PC-9 (cell line): ENCODE measurements at regions not wholly inside any gene's neighbourhood (a gene's known extent, or its start where the extent isn't known, plus 50 kb on each side); places are given as distances from the start of the nearest gene placed in this dataset.

Experiments
- BruUV-seq: library from RNA; stranded (reverse); fragments of 400-500 nt; replicated peaks from 2 replicates; lab custom pipeline; 2021; lab: Mats Ljungman, UMichigan
- CTCF ChIA-PET: fragments of 300-600 bp; sonication (Branson Sonifier 250); formaldehyde crosslinking; loops from one replicate; lab custom pipeline; 2022; ENCODE audit warnings: antibody characterized with exemption; lab: Charles Lee
- POLR2A ChIA-PET: fragments of 300-600 bp; sonication (Branson Sonifier 250); formaldehyde crosslinking; loops from one replicate; lab custom pipeline; 2022; ENCODE audit warnings: antibody characterized with exemption; ENCODE audit not compliant: unreplicated experiment; lab: Charles Lee
- DNase-seq, 2 experiments: peaks; one replicate each; pipeline versions ENCODE4 v3.0.0 to v3.0.0-alpha.2; 2015 to 2022; ENCODE audit warnings: mixed read lengths in 1 of 2
- H2AFZ ChIP-seq: fragments of 200-600 bp; sonication (generic); 2 replicates; pipeline ENCODE4 v1.8.1; 2017; ENCODE audit warnings: antibody characterized with exemption
- H3F3A ChIP-seq: fragments of 200-600 bp; sonication (generic); 2 replicates; pipeline ENCODE4 v1.8.1; 2017; ENCODE audit warnings: antibody characterized with exemption, mild to moderate bottlenecking, low read depth; ENCODE audit not compliant: insufficient read depth
- H3K27ac ChIP-seq: fragments of 200-600 bp; sonication (generic); 2 replicates; pipeline ENCODE4 v1.6.1; 2016; ENCODE audit warnings: mixed run types
- H3K27me3 ChIP-seq: fragments of 200-600 bp; sonication (generic); 2 replicates; pipeline ENCODE4 v1.6.1; 2016; ENCODE audit warnings: low read depth, mixed run types; ENCODE audit not compliant: insufficient read depth
- H3K36me3 ChIP-seq: fragments of 200-600 bp; sonication (generic); 2 replicates; pipeline ENCODE4 v1.6.1; 2016; ENCODE audit warnings: low read depth, mixed run types
- H3K4me1 ChIP-seq: fragments of 200-600 bp; sonication (generic); replicated peaks from 2 replicates; pipeline ENCODE4 v1.6.1; 2016; ENCODE audit warnings: mixed run types; ENCODE audit not compliant: insufficient read depth
- H3K4me2 ChIP-seq: fragments of 200-600 bp; sonication (generic); 2 replicates; pipeline ENCODE4 v1.6.1; 2017; ENCODE audit warnings: mixed run types
- H3K4me3 ChIP-seq: fragments of 200-600 bp; sonication (generic); 2 replicates; pipeline ENCODE4 v1.6.1; 2016; ENCODE audit warnings: mixed run types
- H3K79me2 ChIP-seq: fragments of 200-600 bp; sonication (generic); 2 replicates; pipeline ENCODE4 v1.6.1; 2017; ENCODE audit warnings: low read depth, mixed run types
- H3K9me2 ChIP-seq: fragments of 200-600 bp; sonication (generic); 2 replicates; pipeline ENCODE4 v1.8.1; 2017; ENCODE audit warnings: mild to moderate bottlenecking; ENCODE audit not compliant: insufficient read depth
- H3K9me3 ChIP-seq: fragments of 200-600 bp; sonication (generic); 2 replicates; pipeline ENCODE4 v1.8.1; 2016; ENCODE audit warnings: low read depth; ENCODE audit not compliant: insufficient read depth
- H4K20me1 ChIP-seq: fragments of 200-600 bp; sonication (generic); 2 replicates; pipeline ENCODE4 v1.8.1; 2017; ENCODE audit not compliant: insufficient read depth
- EZH2 ChIP-seq: fragments of 200-600 bp; sonication (generic); IDR thresholded peaks from 2 replicates; pipeline ENCODE4 v1.8.0; 2017; ENCODE audit warnings: antibody characterized with exemption, low read depth
- intact Hi-C: fragments of 100-400 bp; cut with micrococcal nuclease; formaldehyde crosslinking; loops from one replicate; pipeline ENCODE4 v1.10.0; 2022; ENCODE audit not compliant: unreplicated experiment
- TF ChIP-seq, protein P1 (sequence below): fragments of 200-600 bp; sonication (generic); conservative IDR thresholded peaks from 2 replicates; pipeline ENCODE4 v1.6.1; 2017; ENCODE audit warnings: mixed run types, antibody characterized with exemption, mild to moderate bottlenecking, moderate library complexity

DNA sequence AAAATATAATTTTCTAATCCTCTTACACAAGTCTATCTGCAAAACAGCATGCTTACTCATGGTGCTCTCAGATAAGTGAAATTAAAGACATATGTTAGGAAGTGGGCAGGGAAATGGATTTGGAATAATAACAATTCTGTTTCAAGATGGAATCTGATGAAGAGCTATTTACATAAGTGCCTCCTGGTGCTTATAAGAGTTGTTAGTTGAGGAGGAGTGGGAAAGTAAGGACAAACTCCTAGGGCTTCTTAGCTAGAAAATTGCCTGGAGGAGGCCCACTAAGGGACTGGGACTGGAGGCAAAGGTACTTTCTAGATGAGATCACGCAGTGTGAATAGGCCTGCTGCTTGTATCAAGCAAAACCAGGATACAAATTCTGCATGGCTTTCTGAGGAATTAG, 939.8 kb downstream of the GLUD2 start:
- Histone ChIP-seq H3K27me3 (no peaks in the 10 kb centered on the region), H3K27ac (no peak overlapping the region), H3K9me2 (no peaks in the 10 kb centered on the region), H3K4me2 (no peak overlapping the region), H2AFZ (no peak overlapping the region), H3K9me3 (peaks cover 4% of the 10 kb centered on the region; the same call in 1 of the 2 replicates), H4K20me1 (no peaks in the 10 kb centered on the region), H3K36me3 (no peaks in the 10 kb centered on the region), H3K4me3 (no peak overlapping the region), H3F3A (no peaks in the 10 kb centered on the region), H3K4me1 (no peaks in the 10 kb centered on the region), H3K79me2 (no peaks in the 10 kb centered on the region)
- CTCF ChIA-PET, result no interaction called here
- intact Hi-C loops, result no loop called here
- POLR2A ChIA-PET, result no interaction called here
- no TSS peak for BruUV-seq
- TF ChIP-seq, protein P1, sequence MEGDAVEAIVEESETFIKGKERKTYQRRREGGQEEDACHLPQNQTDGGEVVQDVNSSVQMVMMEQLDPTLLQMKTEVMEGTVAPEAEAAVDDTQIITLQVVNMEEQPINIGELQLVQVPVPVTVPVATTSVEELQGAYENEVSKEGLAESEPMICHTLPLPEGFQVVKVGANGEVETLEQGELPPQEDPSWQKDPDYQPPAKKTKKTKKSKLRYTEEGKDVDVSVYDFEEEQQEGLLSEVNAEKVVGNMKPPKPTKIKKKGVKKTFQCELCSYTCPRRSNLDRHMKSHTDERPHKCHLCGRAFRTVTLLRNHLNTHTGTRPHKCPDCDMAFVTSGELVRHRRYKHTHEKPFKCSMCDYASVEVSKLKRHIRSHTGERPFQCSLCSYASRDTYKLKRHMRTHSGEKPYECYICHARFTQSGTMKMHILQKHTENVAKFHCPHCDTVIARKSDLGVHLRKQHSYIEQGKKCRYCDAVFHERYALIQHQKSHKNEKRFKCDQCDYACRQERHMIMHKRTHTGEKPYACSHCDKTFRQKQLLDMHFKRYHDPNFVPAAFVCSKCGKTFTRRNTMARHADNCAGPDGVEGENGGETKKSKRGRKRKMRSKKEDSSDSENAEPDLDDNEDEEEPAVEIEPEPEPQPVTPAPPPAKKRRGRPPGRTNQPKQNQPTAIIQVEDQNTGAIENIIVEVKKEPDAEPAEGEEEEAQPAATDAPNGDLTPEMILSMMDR, result no peak
- no peak for TF ChIP-seq EZH2
- no peak for DNase-seq

DNA sequence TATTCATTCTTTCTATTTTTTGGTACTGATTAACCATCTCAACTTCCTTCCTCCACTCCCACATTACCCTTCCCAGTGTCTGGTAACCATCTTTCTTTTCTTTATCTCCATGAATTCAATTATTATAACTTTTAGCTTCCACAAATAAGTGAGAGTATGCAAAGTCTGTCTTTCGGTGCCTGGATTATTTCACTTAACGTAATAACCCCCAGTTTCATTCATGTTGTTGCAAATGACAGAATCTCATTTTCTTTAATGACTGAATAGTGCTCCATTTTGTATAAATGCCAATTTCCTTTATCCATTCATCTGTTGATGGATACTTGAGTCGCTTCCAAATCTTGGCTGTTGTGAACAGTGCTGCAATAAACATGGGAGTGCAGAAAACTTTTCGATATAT, 940.4 kb downstream of the GLUD2 start:
- DNase-seq, result no peak
- POLR2A ChIA-PET, result no interaction called here
- Histone ChIP-seq H3K27me3 (no peaks in the 10 kb centered on the region), H3K4me3 (no peak overlapping the region), H3K9me3 (peaks cover 4% of the 10 kb centered on the region; the same call in 1 of the 2 replicates), H3K79me2 (no peaks in the 10 kb centered on the region), H3K4me2 (no peak overlapping the region), H2AFZ (no peak overlapping the region), H3F3A (no peaks in the 10 kb centered on the region), H3K27ac (no peak overlapping the region), H3K4me1 (no peaks in the 10 kb centered on the region), H3K36me3 (no peaks in the 10 kb centered on the region), H4K20me1 (no peaks in the 10 kb centered on the region), H3K9me2 (no peaks in the 10 kb centered on the region)
- TF ChIP-seq, protein P1, result no peak
- no peak for TF ChIP-seq EZH2
- CTCF ChIA-PET, result no interaction called here
- intact Hi-C loops, result no loop called here
- BruUV-seq, result no TSS peak

DNA sequence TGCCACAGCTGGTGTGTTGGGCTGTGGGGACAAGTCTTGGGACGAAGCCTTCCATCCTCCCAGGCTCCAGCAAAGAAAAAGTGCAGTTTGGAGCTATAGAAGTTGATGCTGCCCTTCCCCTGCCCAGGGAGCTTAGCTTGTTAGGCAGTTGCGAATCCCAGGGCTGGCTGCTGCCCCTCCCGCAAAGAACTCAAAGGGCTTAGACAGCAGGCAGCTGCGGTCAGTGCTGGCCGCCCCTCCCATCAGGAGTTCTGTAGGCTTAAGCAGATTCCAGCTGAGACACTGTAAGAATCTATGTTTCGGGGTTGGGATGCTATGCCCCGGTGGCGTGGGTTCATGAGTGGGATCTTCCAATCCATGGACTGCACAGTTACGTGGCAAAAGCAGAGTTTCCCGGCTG, 956.7 kb downstream of the GLUD2 start:
- no peak for TF ChIP-seq EZH2
- TF ChIP-seq, protein P1, result no peak
- H3K9me3 ChIP-seq, result no peaks in the 10 kb centered on the region
- H4K20me1 ChIP-seq, result no peaks in the 10 kb centered on the region
- no peaks in the 10 kb centered on the region for H3K36me3 ChIP-seq
- no peak overlapping the region for H3K4me3 ChIP-seq
- no peaks in the 10 kb centered on the region for H3K79me2 ChIP-seq
- DNase-seq, result no peak
- H3K27ac ChIP-seq, result no peak overlapping the region
- CTCF ChIA-PET, result no interaction called here
- no peaks in the 10 kb centered on the region for H3K27me3 ChIP-seq
- no peak overlapping the region for H3K4me2 ChIP-seq
- H3K9me2 ChIP-seq, result no peaks in the 10 kb centered on the region
- intact Hi-C loops, result no loop called here
- no peaks in the 10 kb centered on the region for H3K4me1 ChIP-seq
- BruUV-seq, result no TSS peak
- H2AFZ ChIP-seq, result no peak overlapping the region
- no peaks in the 10 kb centered on the region for H3F3A ChIP-seq
- POLR2A ChIA-PET, result no interaction called here
